ENCODE measurements at regions not wholly inside any gene's neighbourhood (a gene's known extent, or its start where the extent isn't known, plus 50 kb on each side); places are given as distances from the start of the nearest gene placed in this dataset.

DNA sequence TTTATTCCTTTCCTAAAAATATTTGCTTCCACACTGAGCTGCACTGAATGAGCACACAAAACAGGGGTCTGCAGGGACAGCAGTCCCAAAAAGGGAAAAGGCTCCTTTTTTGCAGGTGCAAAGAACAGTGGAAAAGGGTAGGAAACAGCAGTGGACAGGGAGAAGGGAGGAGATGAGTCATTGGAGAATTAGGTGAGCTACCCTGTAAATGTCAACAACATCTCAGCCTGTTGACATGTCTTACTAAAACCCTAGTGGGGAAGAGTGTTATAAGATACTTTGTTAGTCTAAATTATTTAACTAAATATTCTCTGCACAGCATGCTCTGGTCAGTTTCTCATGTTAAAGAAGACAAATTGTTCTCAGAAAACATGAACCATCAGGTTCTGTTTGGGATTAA, 151.5 kb upstream of the FBXL4 start:
- Histone ChIP-seq H3K4me1 (no peaks in the 10 kb centered on the region), H3K4me3 (ENCODE audit: low read depth, low read length) (no peak overlapping the region), H3K36me3 (ENCODE audit: control insufficient read depth, insufficient read depth, low read length) (no peaks in the 10 kb centered on the region), H3K9me3 (no peaks in the 10 kb centered on the region), H3K27me3 (replicated peaks; ENCODE audit: control insufficient read depth, insufficient read depth, low read length) (no peaks in the 10 kb centered on the region)
- Mint-ChIP-seq H3K27ac (ENCODE audit: unreplicated experiment) (no peak overlapping the region), H3K36me3 (ENCODE audit: insufficient read depth, unreplicated experiment) (no peaks in the 10 kb centered on the region), H3K9me3 (ENCODE audit: unreplicated experiment) (no peaks in the 10 kb centered on the region), H3K27me3 (ENCODE audit: insufficient read depth, unreplicated experiment) (peaks cover 25% of the 10 kb centered on the region), H3K4me1 (ENCODE audit: low read depth, unreplicated experiment) (no peaks in the 10 kb centered on the region), H3K4me3 (ENCODE audit: unreplicated experiment) (no peak overlapping the region)
- TF ChIP-seq, protein P1, sequence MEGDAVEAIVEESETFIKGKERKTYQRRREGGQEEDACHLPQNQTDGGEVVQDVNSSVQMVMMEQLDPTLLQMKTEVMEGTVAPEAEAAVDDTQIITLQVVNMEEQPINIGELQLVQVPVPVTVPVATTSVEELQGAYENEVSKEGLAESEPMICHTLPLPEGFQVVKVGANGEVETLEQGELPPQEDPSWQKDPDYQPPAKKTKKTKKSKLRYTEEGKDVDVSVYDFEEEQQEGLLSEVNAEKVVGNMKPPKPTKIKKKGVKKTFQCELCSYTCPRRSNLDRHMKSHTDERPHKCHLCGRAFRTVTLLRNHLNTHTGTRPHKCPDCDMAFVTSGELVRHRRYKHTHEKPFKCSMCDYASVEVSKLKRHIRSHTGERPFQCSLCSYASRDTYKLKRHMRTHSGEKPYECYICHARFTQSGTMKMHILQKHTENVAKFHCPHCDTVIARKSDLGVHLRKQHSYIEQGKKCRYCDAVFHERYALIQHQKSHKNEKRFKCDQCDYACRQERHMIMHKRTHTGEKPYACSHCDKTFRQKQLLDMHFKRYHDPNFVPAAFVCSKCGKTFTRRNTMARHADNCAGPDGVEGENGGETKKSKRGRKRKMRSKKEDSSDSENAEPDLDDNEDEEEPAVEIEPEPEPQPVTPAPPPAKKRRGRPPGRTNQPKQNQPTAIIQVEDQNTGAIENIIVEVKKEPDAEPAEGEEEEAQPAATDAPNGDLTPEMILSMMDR (IDR thresholded peaks at IDR 0.05; ENCODE audit: insufficient read depth in 1 of 2, low read depth in 1 of 2, low read length in 1 of 2, severe bottlenecking in 1 of 2, unreplicated experiment in 1 of 2), result no peak
- ChIA-PET POLR2A (no interaction called here), CTCF (no interaction called here)
- no TSS peak for BruUV-seq (replicated peaks)
- intact Hi-C loops (cut with micrococcal nuclease; ENCODE audit: unreplicated experiment), result no loop called here
- no peak for DNase-seq

DNA sequence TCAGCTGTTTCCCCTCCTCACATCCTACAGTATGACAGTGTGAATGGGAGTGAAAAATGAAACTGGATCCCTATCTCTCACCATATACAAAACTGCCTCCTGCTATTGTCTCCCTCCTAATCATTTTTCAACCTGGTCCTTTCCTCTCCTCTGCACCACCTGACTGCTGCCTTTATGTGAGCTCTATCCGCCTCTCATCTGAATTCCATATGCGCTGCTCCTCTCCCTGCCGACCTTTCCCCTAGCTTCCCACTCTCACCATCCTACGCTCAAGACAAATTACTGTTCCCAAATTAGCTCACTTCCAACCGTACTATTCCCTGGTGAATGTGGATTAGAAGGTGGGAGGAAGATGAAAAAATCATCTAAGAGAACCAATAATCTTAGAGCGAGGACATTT, 148.4 kb upstream of the FBXL4 start:
- H3K27ac Mint-ChIP-seq (ENCODE audit: unreplicated experiment), result no peak overlapping the region
- no peak for DNase-seq
- H3K36me3 Mint-ChIP-seq (ENCODE audit: insufficient read depth, unreplicated experiment), result no peaks in the 10 kb centered on the region
- Histone ChIP-seq H3K4me3 (ENCODE audit: low read depth, low read length) (no peak overlapping the region), H3K9me3 (no peaks in the 10 kb centered on the region), H3K36me3 (ENCODE audit: control insufficient read depth, insufficient read depth, low read length) (no peaks in the 10 kb centered on the region), H3K27me3 (replicated peaks; ENCODE audit: control insufficient read depth, insufficient read depth, low read length) (no peaks in the 10 kb centered on the region), H3K4me1 (no peaks in the 10 kb centered on the region)
- CTCF ChIA-PET, result no interaction called here
- H3K27me3 Mint-ChIP-seq (ENCODE audit: insufficient read depth, unreplicated experiment), result peaks cover 23% of the 10 kb centered on the region
- TF ChIP-seq, protein P1 (IDR thresholded peaks at IDR 0.05; ENCODE audit: insufficient read depth in 1 of 2, low read depth in 1 of 2, low read length in 1 of 2, severe bottlenecking in 1 of 2, unreplicated experiment in 1 of 2), result no peak
- intact Hi-C loops (cut with micrococcal nuclease; ENCODE audit: unreplicated experiment), result no loop called here
- POLR2A ChIA-PET, result no interaction called here
- H3K4me1 Mint-ChIP-seq (ENCODE audit: low read depth, unreplicated experiment), result no peaks in the 10 kb centered on the region
- no peaks in the 10 kb centered on the region for H3K9me3 Mint-ChIP-seq (ENCODE audit: unreplicated experiment)
- H3K4me3 Mint-ChIP-seq (ENCODE audit: unreplicated experiment), result no peak overlapping the region
- no TSS peak for BruUV-seq (replicated peaks)

DNA sequence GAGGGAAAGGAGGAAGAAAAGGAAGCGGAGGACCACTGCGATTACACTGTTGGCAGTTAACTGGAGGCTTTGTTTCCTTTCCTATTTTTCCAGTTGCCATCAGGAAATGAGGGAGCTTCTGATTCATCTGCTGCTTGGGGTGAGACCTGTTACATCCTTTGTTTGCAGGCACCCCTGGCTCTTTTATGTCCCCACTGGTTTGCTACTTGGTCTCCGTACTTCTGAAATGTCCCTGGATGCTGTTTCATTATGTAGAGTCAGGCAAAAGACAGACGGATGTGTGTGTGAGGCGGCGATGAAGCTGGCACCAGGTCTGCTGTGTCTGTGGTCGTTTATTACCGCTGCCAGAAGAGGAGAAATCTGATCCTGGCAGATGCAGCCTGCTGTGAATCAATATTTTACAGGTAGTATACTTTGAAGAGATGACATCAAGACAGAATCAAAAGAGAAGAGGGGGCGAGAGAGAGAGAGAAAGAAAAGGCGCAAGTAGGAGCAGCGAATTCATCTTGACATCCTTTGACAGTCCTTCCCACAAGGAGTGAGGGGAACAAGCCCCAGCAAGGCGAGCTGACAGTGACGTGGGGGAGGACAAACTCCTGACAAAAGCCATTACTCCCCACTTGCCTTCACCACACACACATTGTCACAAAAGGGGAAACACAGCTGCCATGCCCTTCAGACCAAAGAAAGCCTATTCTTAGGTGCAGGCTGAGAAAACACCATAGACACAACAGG, 145.9 kb upstream of the FBXL4 start:
- Histone ChIP-seq H3K27me3 (replicated peaks; ENCODE audit: control insufficient read depth, insufficient read depth, low read length) (no peaks in the 10 kb centered on the region), H3K36me3 (ENCODE audit: control insufficient read depth, insufficient read depth, low read length) (no peaks in the 10 kb centered on the region), H3K4me1 (no peaks in the 10 kb centered on the region), H3K4me3 (ENCODE audit: low read depth, low read length) (no peak overlapping the region), H3K9me3 (no peaks in the 10 kb centered on the region)
- POLR2A ChIA-PET, result no interaction called here
- no TSS peak for BruUV-seq (replicated peaks)
- no peaks in the 10 kb centered on the region for H3K4me1 Mint-ChIP-seq (ENCODE audit: low read depth, unreplicated experiment)
- no peak for DNase-seq
- intact Hi-C loops (cut with micrococcal nuclease; ENCODE audit: unreplicated experiment), result loop anchor here (1.0 kb wide), 1 partner anchor 46 kb away; no protein-coding TSS in a partner anchor
- CTCF ChIA-PET, result no interaction called here
- no peak overlapping the region for H3K4me3 Mint-ChIP-seq (ENCODE audit: unreplicated experiment)
- peaks cover 25% of the 10 kb centered on the region for H3K27me3 Mint-ChIP-seq (ENCODE audit: insufficient read depth, unreplicated experiment)
- TF ChIP-seq, protein P1 (IDR thresholded peaks at IDR 0.05; ENCODE audit: insufficient read depth in 1 of 2, low read depth in 1 of 2, low read length in 1 of 2, severe bottlenecking in 1 of 2, unreplicated experiment in 1 of 2), result no peak
- H3K36me3 Mint-ChIP-seq (ENCODE audit: insufficient read depth, unreplicated experiment), result no peaks in the 10 kb centered on the region
- H3K9me3 Mint-ChIP-seq (ENCODE audit: unreplicated experiment), result no peaks in the 10 kb centered on the region
- H3K27ac Mint-ChIP-seq (ENCODE audit: unreplicated experiment), result no peak overlapping the region
